ENCODE measurements at regions not wholly inside any gene's neighbourhood (a gene's known extent, or its start where the extent isn't known, plus 50 kb on each side); places are given as distances from the start of the nearest gene placed in this dataset.
"Not testable (repeated sequence)": the region's sequence is repeated elsewhere in the genome, so short reads cannot be mapped to it uniquely, and the experiment has no call there.

GRCh38 chr5:118596255-118596654 lies 392.1 kb downstream of the DTWD2 start:
- H3K4me3 ChIP-seq (ENCODE audit: low read length), result no peak overlapping the region
- no peak for TF ChIP-seq CTCF (conservative IDR thresholded peaks at IDR 0.05; ENCODE audit: low read depth, low read length)
- no peak for DNase-seq (ENCODE audit: low read depth)

- H3K4me3 ChIP-seq (ENCODE audit: low read length), result no peak overlapping the region
- peak; percentile 26 for TF ChIP-seq CTCF (conservative IDR thresholded peaks at IDR 0.05; ENCODE audit: low read depth, low read length)
- no peak for DNase-seq (ENCODE audit: low read depth)
Measured at GRCh38 chr5:118593003-118593328, 395.4 kb downstream of the DTWD2 start.

- no peak for DNase-seq (ENCODE audit: low read depth)
- H3K4me3 ChIP-seq (ENCODE audit: low read length), result no peak overlapping the region
- TF ChIP-seq CTCF (conservative IDR thresholded peaks at IDR 0.05; ENCODE audit: low read depth, low read length), result no peak
Measured at GRCh38 chr5:118592229-118593002, 395.9 kb downstream of the DTWD2 start.

- no peak overlapping the region for H3K4me3 ChIP-seq (ENCODE audit: low read length)
- no peak for DNase-seq (ENCODE audit: low read depth)
- no peak for TF ChIP-seq CTCF (conservative IDR thresholded peaks at IDR 0.05; ENCODE audit: low read depth, low read length)
Measured at GRCh38 chr5:118590806-118591205, 397.5 kb downstream of the DTWD2 start.

- DNase-seq (ENCODE audit: low read depth), result no peak
- TF ChIP-seq CTCF (conservative IDR thresholded peaks at IDR 0.05; ENCODE audit: low read depth, low read length), result no peak
- H3K4me3 ChIP-seq (ENCODE audit: low read length), result no peak overlapping the region
Measured at GRCh38 chr5:118580949-118581348, 407.4 kb downstream of the DTWD2 start.

- DNase-seq (ENCODE audit: low read depth), result no peak
- TF ChIP-seq CTCF (conservative IDR thresholded peaks at IDR 0.05; ENCODE audit: low read depth, low read length), result no peak
- no peak overlapping the region for H3K4me3 ChIP-seq (ENCODE audit: low read length)
Measured at GRCh38 chr5:118578093-118578492, 410.3 kb downstream of the DTWD2 start.

- no peak overlapping the region for H3K4me3 ChIP-seq (ENCODE audit: low read length)
- TF ChIP-seq CTCF (conservative IDR thresholded peaks at IDR 0.05; ENCODE audit: low read depth, low read length), result no peak
- no peak for DNase-seq (ENCODE audit: low read depth)
Measured at GRCh38 chr5:118577621-118578020, 410.7 kb downstream of the DTWD2 start.

GRCh38 chr5:118570276-118570675 lies 418.1 kb downstream of the DTWD2 start:
- DNase-seq (ENCODE audit: low read depth); H3K4me3 ChIP-seq (ENCODE audit: low read length): not testable (repeated sequence)

GRCh38 chr5:118569596-118569995 lies 418.8 kb downstream of the DTWD2 start:
- DNase-seq (ENCODE audit: low read depth); H3K4me3 ChIP-seq (ENCODE audit: low read length): not testable (repeated sequence)
